Caco-2 (cell line): ENCODE measurements at regions not wholly inside any gene's neighbourhood (a gene's known extent, or its start where the extent isn't known, plus 50 kb on each side); places are given as distances from the start of the nearest gene placed in this dataset.

Source experiments
- BruUV-seq: library from RNA; stranded (reverse); fragments of 400-500 nt; replicated peaks from 2 replicates; lab custom pipeline; 2021; lab: Mats Ljungman, UMichigan
- CTCF ChIA-PET: fragments of 300-600 bp; sonication (Branson Sonifier 250); formaldehyde crosslinking; loops from one replicate; lab custom pipeline; 2022; ENCODE audit warnings: antibody characterized with exemption; lab: Charles Lee
- POLR2A ChIA-PET: fragments of 300-600 bp; sonication (Branson Sonifier 250); formaldehyde crosslinking; loops from one replicate; lab custom pipeline; 2022; ENCODE audit warnings: antibody characterized with exemption; lab: Charles Lee
- DNase-seq, 2 experiments: peaks; one replicate each; pipeline versions ENCODE4 v3.0.0 to v3.0.0-alpha.2; 2020 to 2022
- H3K27me3 ChIP-seq: replicated peaks from 2 replicates; pipeline ENCODE4 v1.6.0; 2011; ENCODE audit warnings: low read length; ENCODE audit not compliant: control insufficient read depth, insufficient read depth
- H3K36me3 ChIP-seq: 2 replicates; pipeline ENCODE4 v1.5.1; 2011; ENCODE audit warnings: low read length; ENCODE audit not compliant: control insufficient read depth, insufficient read depth
- H3K4me1 ChIP-seq: fragments of 250-450 bp; sonication (Bioruptor Pico); 2 replicates; pipeline ENCODE4 v1.5.1; 2020; ENCODE audit warnings: mild to moderate bottlenecking
- H3K4me3 ChIP-seq: 2 replicates; pipeline ENCODE4 v1.5.1; 2011; ENCODE audit warnings: low read depth, mild to moderate bottlenecking, control low read depth, low read length
- H3K9me3 ChIP-seq: fragments of 250-450 bp; sonication (Bioruptor Pico); 2 replicates; pipeline ENCODE4 v1.5.1; 2020; ENCODE audit warnings: mild to moderate bottlenecking, moderate library complexity
- H3K27ac Mint-ChIP-seq: one replicate; pipeline ENCODE4 v1.8.0; 2022; ENCODE audit warnings: mixed read lengths; ENCODE audit not compliant: unreplicated experiment
- H3K27me3 Mint-ChIP-seq: one replicate; pipeline ENCODE4 v1.8.0; 2022; ENCODE audit warnings: mixed read lengths; ENCODE audit not compliant: insufficient read depth, unreplicated experiment
- H3K36me3 Mint-ChIP-seq: one replicate; pipeline ENCODE4 v1.8.0; 2022; ENCODE audit warnings: mild to moderate bottlenecking, mixed read lengths; ENCODE audit not compliant: insufficient read depth, unreplicated experiment
- H3K4me1 Mint-ChIP-seq: one replicate; pipeline ENCODE4 v1.8.0; 2022; ENCODE audit warnings: low read depth, mixed read lengths; ENCODE audit not compliant: unreplicated experiment
- H3K4me3 Mint-ChIP-seq: one replicate; pipeline ENCODE4 v1.8.0; 2022; ENCODE audit warnings: mild to moderate bottlenecking, moderate library complexity, mixed read lengths; ENCODE audit not compliant: unreplicated experiment
- H3K9me3 Mint-ChIP-seq: one replicate; pipeline ENCODE4 v1.8.0; 2022; ENCODE audit warnings: mixed read lengths; ENCODE audit not compliant: unreplicated experiment
- CTCF ChIP-seq, 2 experiments: fragments of 200-600 bp in 1 of 2; IDR thresholded peaks; 1 replicate in 1 of 2; 2 replicates in 1 of 2; pipeline versions ENCODE4 v1.5.1 to v1.8.0; 2011 to 2022; ENCODE audit warnings: antibody characterized with exemption in 1 of 2, control low read depth in 1 of 2, inconsistent platforms in 1 of 2, low read depth in 1 of 2, low read length in 1 of 2, mild to moderate bottlenecking in 1 of 2, moderate library complexity in 1 of 2; ENCODE audit not compliant: insufficient read depth in 1 of 2, severe bottlenecking in 1 of 2, unreplicated experiment in 1 of 2
- intact Hi-C: fragments of 100-400 bp; cut with micrococcal nuclease; formaldehyde crosslinking; loops from one replicate; pipeline ENCODE4 v1.10.0; 2022; ENCODE audit not compliant: unreplicated experiment

GRCh38 chr7:43041105-43041504, 71.3 kb upstream of the HECW1 start:
- H3K36me3 Mint-ChIP-seq = no peaks in the 10 kb centered on the region
- H3K27me3 ChIP-seq = no peaks in the 10 kb centered on the region
- peaks cover 14% of the 10 kb centered on the region for H3K27me3 Mint-ChIP-seq
- intact Hi-C loops = no loop called here
- POLR2A ChIA-PET = no interaction called here
- CTCF ChIA-PET = no interaction called here
- no peak for DNase-seq
- H3K9me3 Mint-ChIP-seq = no peaks in the 10 kb centered on the region
- TF ChIP-seq CTCF (IDR thresholded peaks at IDR 0.05; ENCODE audit: insufficient read depth in 1 of 2, low read depth in 1 of 2, low read length in 1 of 2, severe bottlenecking in 1 of 2, unreplicated experiment in 1 of 2) = no peak
- H3K36me3 ChIP-seq = no peaks in the 10 kb centered on the region
- no peak overlapping the region for H3K27ac Mint-ChIP-seq
- no peak overlapping the region for H3K4me3 Mint-ChIP-seq
- H3K4me1 ChIP-seq = no peaks in the 10 kb centered on the region
- BruUV-seq = no TSS peak
- H3K4me1 Mint-ChIP-seq = no peaks in the 10 kb centered on the region
- peaks cover 6% of the 10 kb centered on the region; the same call in 1 of the 2 replicates for H3K9me3 ChIP-seq
- H3K4me3 ChIP-seq = no peak overlapping the region

GRCh38 chr7:43041724-43042123, 70.7 kb upstream of the HECW1 start:
- Mint-ChIP-seq H3K27ac (no peak overlapping the region), H3K4me1 (no peaks in the 10 kb centered on the region), H3K4me3 (no peak overlapping the region), H3K27me3 (peaks cover 14% of the 10 kb centered on the region), H3K36me3 (no peaks in the 10 kb centered on the region), H3K9me3 (no peaks in the 10 kb centered on the region)
- Histone ChIP-seq H3K27me3 (no peaks in the 10 kb centered on the region), H3K4me1 (no peaks in the 10 kb centered on the region), H3K36me3 (no peaks in the 10 kb centered on the region), H3K9me3 (peaks cover 6% of the 10 kb centered on the region; the same call in 1 of the 2 replicates), H3K4me3 (no peak overlapping the region)
- intact Hi-C loops = no loop called here
- DNase-seq = no peak
- POLR2A ChIA-PET = no interaction called here
- no peak for TF ChIP-seq CTCF (IDR thresholded peaks at IDR 0.05; ENCODE audit: insufficient read depth in 1 of 2, low read depth in 1 of 2, low read length in 1 of 2, severe bottlenecking in 1 of 2, unreplicated experiment in 1 of 2)
- BruUV-seq = no TSS peak
- CTCF ChIA-PET = no interaction called here

GRCh38 chr7:43042302-43042701, 70.1 kb upstream of the HECW1 start:
- Mint-ChIP-seq H3K27me3 (peaks cover 14% of the 10 kb centered on the region), H3K27ac (no peak overlapping the region), H3K4me3 (no peak overlapping the region), H3K4me1 (no peaks in the 10 kb centered on the region), H3K9me3 (no peaks in the 10 kb centered on the region), H3K36me3 (no peaks in the 10 kb centered on the region)
- no TSS peak for BruUV-seq
- no peaks in the 10 kb centered on the region for H3K4me1 ChIP-seq
- DNase-seq = no peak
- ChIA-PET POLR2A (no interaction called here), CTCF (interaction anchor here (0.5 kb wide), 1 partner anchor 398 kb away, joined by 3 read pairs; no protein-coding TSS in a partner anchor)
- TF ChIP-seq CTCF (IDR thresholded peaks at IDR 0.05; ENCODE audit: insufficient read depth in 1 of 2, low read depth in 1 of 2, low read length in 1 of 2, severe bottlenecking in 1 of 2, unreplicated experiment in 1 of 2) = no peak
- peaks cover 6% of the 10 kb centered on the region; the same call in 1 of the 2 replicates for H3K9me3 ChIP-seq
- intact Hi-C loops = no loop called here
- no peak overlapping the region for H3K4me3 ChIP-seq
- H3K36me3 ChIP-seq = no peaks in the 10 kb centered on the region
- H3K27me3 ChIP-seq = no peaks in the 10 kb centered on the region
